ENCODE measurements at regions not wholly inside any gene's neighbourhood (a gene's known extent, or its start where the extent isn't known, plus 50 kb on each side); places are given as distances from the start of the nearest gene placed in this dataset.

DNA sequence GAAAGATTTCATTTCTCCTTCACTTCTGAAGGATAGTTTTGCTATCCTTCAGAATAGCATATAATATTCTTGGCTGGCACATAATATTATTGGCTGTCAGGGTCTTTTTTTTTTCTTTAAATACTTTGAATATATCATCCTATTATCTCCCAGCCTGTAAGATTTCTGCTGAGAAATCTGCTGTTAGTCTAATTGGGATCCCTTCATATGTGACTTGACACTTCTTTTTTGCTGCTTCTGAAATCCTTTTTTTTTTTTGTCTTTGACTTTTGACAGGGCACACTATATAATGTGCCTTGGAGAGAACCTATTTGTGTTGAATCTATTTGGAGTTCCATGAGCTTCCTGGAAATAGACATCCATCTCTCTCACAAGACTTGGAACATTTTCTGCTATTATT is 136.9 kb upstream of the UBL3 start:
- Histone ChIP-seq H3K4me3 (ENCODE audit: low read depth in 1 of 2, low read length in 2 of 2) (peak overlapping the region in 1 of 2 experiments; percentile 11; a peak in 2 of 4 replicates), H3K9me3 (ENCODE audit: insufficient read depth, low read length, severe bottlenecking) (no peaks in the 10 kb centered on the region), H2AFZ (ENCODE audit: low read depth, low read length) (no peak overlapping the region), H3K4me2 (ENCODE audit: insufficient read depth, low read length) (no peak overlapping the region), H3K79me2 (ENCODE audit: insufficient read depth, low read length) (no peaks in the 10 kb centered on the region), H3K36me3 (ENCODE audit: insufficient read depth, low read length) (no peaks in the 10 kb centered on the region), H3K4me1 (ENCODE audit: insufficient read depth, low read length) (no peaks in the 10 kb centered on the region), H4K20me1 (ENCODE audit: insufficient read depth, low read length) (no peaks in the 10 kb centered on the region), H3K9ac (ENCODE audit: low read depth, low read length) (no peak overlapping the region), H3K27me3 (ENCODE audit: insufficient read depth, low read length, poor library complexity) (no peaks in the 10 kb centered on the region), H3K27ac (ENCODE audit: low read length) (no peak overlapping the region)
- ATAC-seq (ENCODE audit: insufficient read depth, low read depth) (no peak), DNase-seq (no peak)
- TF ChIP-seq EZH2 (IDR thresholded peaks at IDR 0.05; ENCODE audit: borderline replicate concordance, low read depth, low read length, severe bottlenecking), result no peak

DNA sequence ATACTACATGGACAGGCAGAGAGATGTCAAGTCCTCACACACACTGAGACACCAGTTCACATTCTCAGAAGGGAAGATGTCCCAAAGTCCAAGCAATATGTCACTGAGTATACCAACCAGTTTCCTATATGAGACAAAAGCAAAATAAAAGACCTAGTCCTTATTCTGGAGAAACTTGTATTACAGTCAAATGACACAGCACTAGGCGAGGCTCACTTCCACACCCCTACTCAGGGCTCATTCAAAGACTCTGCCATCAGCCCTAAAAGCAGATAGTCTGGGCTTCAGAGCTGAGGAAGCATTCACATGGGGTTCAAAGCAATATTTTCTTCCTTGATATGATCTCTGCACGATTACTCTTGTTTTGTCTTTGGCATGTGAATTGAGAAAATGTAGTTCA is 129.9 kb upstream of the UBL3 start:
- no peaks in the 10 kb centered on the region for H3K9me3 ChIP-seq (ENCODE audit: insufficient read depth, low read length, severe bottlenecking)
- H2AFZ ChIP-seq (ENCODE audit: low read depth, low read length), result no peak overlapping the region
- no peaks in the 10 kb centered on the region for H3K27me3 ChIP-seq (ENCODE audit: insufficient read depth, low read length, poor library complexity)
- no peak overlapping the region for H3K4me2 ChIP-seq (ENCODE audit: insufficient read depth, low read length)
- TF ChIP-seq CTCF (IDR thresholded peaks at IDR 0.05; ENCODE audit: borderline replicate concordance, extremely low read depth, low read length, poor library complexity, severe bottlenecking) (no peak), EZH2 (IDR thresholded peaks at IDR 0.05; ENCODE audit: borderline replicate concordance, low read depth, low read length, severe bottlenecking) (no peak)
- no peak overlapping the region for H3K27ac ChIP-seq (ENCODE audit: low read length)
- H3K79me2 ChIP-seq (ENCODE audit: insufficient read depth, low read length), result no peaks in the 10 kb centered on the region
- no peaks in the 10 kb centered on the region for H4K20me1 ChIP-seq (ENCODE audit: insufficient read depth, low read length)
- no peak for DNase-seq
- H3K4me1 ChIP-seq (ENCODE audit: insufficient read depth, low read length), result no peaks in the 10 kb centered on the region
- H3K4me3 ChIP-seq (ENCODE audit: low read depth in 1 of 2, low read length in 2 of 2), result no peak overlapping the region
- no peak for ATAC-seq (ENCODE audit: insufficient read depth, low read depth)
- no peaks in the 10 kb centered on the region for H3K36me3 ChIP-seq (ENCODE audit: insufficient read depth, low read length)
- H3K9ac ChIP-seq (ENCODE audit: low read depth, low read length), result no peak overlapping the region

DNA sequence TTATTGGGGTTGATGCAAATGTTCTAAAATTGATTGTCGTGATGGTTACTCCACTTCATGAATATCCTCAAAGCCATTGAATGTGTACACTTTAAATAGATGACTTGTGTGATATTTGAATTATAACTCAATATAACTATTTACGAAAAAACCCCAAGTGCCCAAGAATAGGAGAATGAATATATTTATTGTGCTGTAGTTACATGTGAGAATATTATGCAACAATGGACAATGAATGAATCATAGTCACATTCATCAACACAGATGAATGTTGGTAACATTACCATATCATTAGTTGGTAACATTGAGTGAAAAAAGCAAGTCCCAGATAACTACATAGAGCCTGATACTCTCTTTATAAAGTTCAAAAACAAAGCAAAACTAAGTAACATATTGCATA is 127.8 kb upstream of the UBL3 start:
- Histone ChIP-seq H3K9me3 (ENCODE audit: insufficient read depth, low read length, severe bottlenecking) (no peaks in the 10 kb centered on the region), H3K36me3 (ENCODE audit: insufficient read depth, low read length) (no peaks in the 10 kb centered on the region), H3K4me3 (ENCODE audit: low read depth in 1 of 2, low read length in 2 of 2) (no peak overlapping the region), H2AFZ (ENCODE audit: low read depth, low read length) (no peak overlapping the region), H3K27me3 (ENCODE audit: insufficient read depth, low read length, poor library complexity) (no peaks in the 10 kb centered on the region), H3K79me2 (ENCODE audit: insufficient read depth, low read length) (no peaks in the 10 kb centered on the region), H4K20me1 (ENCODE audit: insufficient read depth, low read length) (no peaks in the 10 kb centered on the region), H3K4me1 (ENCODE audit: insufficient read depth, low read length) (no peaks in the 10 kb centered on the region), H3K9ac (ENCODE audit: low read depth, low read length) (no peak overlapping the region), H3K4me2 (ENCODE audit: insufficient read depth, low read length) (no peak overlapping the region), H3K27ac (ENCODE audit: low read length) (no peak overlapping the region)
- no peak for ATAC-seq (ENCODE audit: insufficient read depth, low read depth)
- TF ChIP-seq CTCF (IDR thresholded peaks at IDR 0.05; ENCODE audit: borderline replicate concordance, extremely low read depth, low read length, poor library complexity, severe bottlenecking) (no peak), EZH2 (IDR thresholded peaks at IDR 0.05; ENCODE audit: borderline replicate concordance, low read depth, low read length, severe bottlenecking) (no peak)
- no peak for DNase-seq

GRCh38 chr13:29977476-29978120 is 127.2 kb upstream of the UBL3 start:
- H3K79me2 ChIP-seq (ENCODE audit: insufficient read depth, low read length), result no peaks in the 10 kb centered on the region
- H3K9me3 ChIP-seq (ENCODE audit: insufficient read depth, low read length, severe bottlenecking), result no peaks in the 10 kb centered on the region
- no peaks in the 10 kb centered on the region for H3K36me3 ChIP-seq (ENCODE audit: insufficient read depth, low read length)
- H3K4me3 ChIP-seq (ENCODE audit: low read depth in 1 of 2, low read length in 2 of 2), result no peak overlapping the region
- DNase-seq (no peak), ATAC-seq (ENCODE audit: insufficient read depth, low read depth) (no peak)
- H3K27me3 ChIP-seq (ENCODE audit: insufficient read depth, low read length, poor library complexity), result no peaks in the 10 kb centered on the region
- H3K9ac ChIP-seq (ENCODE audit: low read depth, low read length), result no peak overlapping the region
- TF ChIP-seq CTCF (IDR thresholded peaks at IDR 0.05; ENCODE audit: borderline replicate concordance, extremely low read depth, low read length, poor library complexity, severe bottlenecking) (no peak), EZH2 (IDR thresholded peaks at IDR 0.05; ENCODE audit: borderline replicate concordance, low read depth, low read length, severe bottlenecking) (no peak)
- H4K20me1 ChIP-seq (ENCODE audit: insufficient read depth, low read length), result no peaks in the 10 kb centered on the region
- H3K27ac ChIP-seq (ENCODE audit: low read length), result no peak overlapping the region
- H2AFZ ChIP-seq (ENCODE audit: low read depth, low read length), result no peak overlapping the region
- H3K4me1 ChIP-seq (ENCODE audit: insufficient read depth, low read length), result no peaks in the 10 kb centered on the region
- H3K4me2 ChIP-seq (ENCODE audit: insufficient read depth, low read length), result no peak overlapping the region
